T-cell (primary cell): ENCODE measurements at regions not wholly inside any gene's neighbourhood (a gene's known extent, or its start where the extent isn't known, plus 50 kb on each side); places are given as distances from the start of the nearest gene placed in this dataset.

ENCODE experiments used
- ATAC-seq, 4 experiments: fragments of 200-7000 bp in 3 of 4; fragments of 150-1000 bp in 1 of 4; cut with Tn5 transposase; replicated peaks in 1 of 4; 1 replicate in 3 of 4; 2 replicates in 1 of 4; pipeline ENCODE4 v1.10.0; 2021; ENCODE audit warnings: moderate library complexity in 3 of 4, mild to moderate bottlenecking in 2 of 4, moderate number of reproducible peaks in 1 of 4
- CTCF ChIA-PET, 2 donors: fragments of 300-600 bp; sonication (Branson Sonifier 250); formaldehyde crosslinking; loops; one replicate each; lab custom pipeline; 2022; ENCODE audit warnings: antibody characterized with exemption in 2 of 2; lab: Charles Lee
- POLR2A ChIA-PET, 2 donors: fragments of 300-600 bp; sonication (Branson Sonifier 250); formaldehyde crosslinking; loops; one replicate each; lab custom pipeline; 2022; ENCODE audit warnings: antibody characterized with exemption in 2 of 2; lab: Charles Lee
- DNase-seq, 35 experiments: peaks; one replicate each; pipeline versions ENCODE4 v3.0.0 to v3.0.0-alpha.2; 2013 to 2023
- H3K27ac ChIP-seq: one replicate; pipeline ENCODE4 v1.5.1; 2013; ENCODE audit warnings: low read length
- H3K27me3 ChIP-seq, 2 experiments: replicated peaks in 1 of 2; 1 replicate in 1 of 2; 2 replicates in 1 of 2; pipeline versions ENCODE4 v1.6.1 to v1.7.0; 2013; ENCODE audit warnings: low read length in 1 of 2, mixed read lengths in 1 of 2; ENCODE audit not compliant: control insufficient read depth in 2 of 2, insufficient read depth in 2 of 2; ENCODE audit errors: extremely low read depth in 1 of 2
- H3K36me3 ChIP-seq, 2 donors: 1 replicate in 1 of 2; 2 replicates in 1 of 2; pipeline versions ENCODE4 v1.6.1 to v1.7.0; 2013; ENCODE audit warnings: low read length in 1 of 2; ENCODE audit not compliant: control insufficient read depth in 2 of 2, insufficient read depth in 1 of 2; ENCODE audit errors: extremely low read depth in 1 of 2
- H3K4me1 ChIP-seq, 2 experiments: 1 replicate in 1 of 2; 2 replicates in 1 of 2; pipeline versions ENCODE4 v1.6.1 to v1.7.0; 2013; ENCODE audit warnings: low read length in 2 of 2, mixed read lengths in 1 of 2; ENCODE audit not compliant: insufficient read depth in 2 of 2, control insufficient read depth in 1 of 2; ENCODE audit errors: extremely low read depth in 1 of 2
- H3K4me3 ChIP-seq, 2 donors: 1 replicate in 1 of 2; 2 replicates in 1 of 2; pipeline versions ENCODE4 v1.5.1 to v1.7.0; 2013; ENCODE audit warnings: mild to moderate bottlenecking in 2 of 2, low read length in 1 of 2, moderate library complexity in 1 of 2; ENCODE audit not compliant: control insufficient read depth in 1 of 2; ENCODE audit errors: extremely low read depth in 1 of 2
- H3K9me3 ChIP-seq: 2 replicates; pipeline ENCODE4 v1.7.0; 2013
- H3K27ac Mint-ChIP-seq, 2 donors: one replicate each; pipeline ENCODE4 v1.8.0; 2020 to 2021; ENCODE audit warnings: mild to moderate bottlenecking in 2 of 2, mixed read lengths in 2 of 2
- H3K27me3 Mint-ChIP-seq, 2 donors: one replicate each; pipeline ENCODE4 v1.8.0; 2021 to 2022; ENCODE audit warnings: mixed read lengths in 2 of 2
- H3K36me3 Mint-ChIP-seq: one replicate; pipeline ENCODE4 v1.8.0; 2021; ENCODE audit warnings: mixed read lengths
- H3K4me1 Mint-ChIP-seq, 3 donors: one replicate each; pipeline ENCODE4 v1.8.0; 2020 to 2022; ENCODE audit warnings: mixed read lengths in 3 of 3, mild to moderate bottlenecking in 1 of 3
- H3K4me3 Mint-ChIP-seq, 3 donors: one replicate each; pipeline ENCODE4 v1.8.0; 2020 to 2022; ENCODE audit warnings: mild to moderate bottlenecking in 3 of 3, mixed read lengths in 3 of 3, moderate library complexity in 3 of 3
- H3K9me3 Mint-ChIP-seq, 3 donors: one replicate each; pipeline ENCODE4 v1.8.0; 2020 to 2022; ENCODE audit warnings: mixed read lengths in 3 of 3
- WGBS: methylation state at CpG from one replicate; pipeline ENCODE4 v1.1.5; 2013; ENCODE audit warnings: missing lambda C conversion rate; ENCODE audit not compliant: insufficient coverage; 5-methylcytosine and 5-hydroxymethylcytosine counted together

DNA sequence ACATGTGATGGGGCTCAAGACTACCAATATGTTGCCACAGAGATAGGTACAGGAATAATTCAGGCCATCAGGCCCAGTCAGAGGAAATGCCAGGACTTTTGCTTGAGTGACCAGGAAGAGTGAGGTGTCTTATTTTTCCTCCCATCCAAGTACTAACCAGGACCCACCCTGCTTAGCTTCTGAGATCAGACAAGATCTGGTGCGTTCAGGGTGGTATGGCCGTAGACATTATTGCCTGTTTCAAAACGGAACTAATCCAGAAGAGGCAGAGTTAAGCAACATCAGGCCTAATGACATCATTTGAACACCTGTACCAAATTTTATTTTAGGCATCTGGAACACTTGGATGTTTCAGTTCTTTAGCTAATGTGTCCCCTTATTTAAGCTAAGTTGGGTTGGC is 205.5 kb upstream of the POU2AF2 start:
- Histone ChIP-seq H3K4me3 (no peak overlapping the region), H3K27me3 (no peaks in the 10 kb centered on the region), H3K4me1 (no peaks in the 10 kb centered on the region), H3K36me3 (no peaks in the 10 kb centered on the region), H3K9me3 (no peaks in the 10 kb centered on the region), H3K27ac (no peak overlapping the region)
- POLR2A ChIA-PET: no interaction called here
- no peaks in the 10 kb centered on the region for H3K4me1 Mint-ChIP-seq
- peaks cover 0 to 4% (median 0%) of the 10 kb centered on the region in 3 donors for H3K9me3 Mint-ChIP-seq
- no peak overlapping the region for H3K27ac Mint-ChIP-seq
- ATAC-seq: no peak
- no peak for DNase-seq
- H3K27me3 Mint-ChIP-seq: peaks cover 2 to 4% of the 10 kb centered on the region in 2 donors
- no peaks in the 10 kb centered on the region for H3K36me3 Mint-ChIP-seq
- CTCF ChIA-PET: interaction anchor here in 1 of 2 donors (0.6 kb wide), 1 partner anchor 9 kb away, joined by 3 read pairs; no protein-coding TSS in a partner anchor
- 100% methylated on average over 2 of the region's 3 CpGs for WGBS
- H3K4me3 Mint-ChIP-seq: no peak overlapping the region

DNA sequence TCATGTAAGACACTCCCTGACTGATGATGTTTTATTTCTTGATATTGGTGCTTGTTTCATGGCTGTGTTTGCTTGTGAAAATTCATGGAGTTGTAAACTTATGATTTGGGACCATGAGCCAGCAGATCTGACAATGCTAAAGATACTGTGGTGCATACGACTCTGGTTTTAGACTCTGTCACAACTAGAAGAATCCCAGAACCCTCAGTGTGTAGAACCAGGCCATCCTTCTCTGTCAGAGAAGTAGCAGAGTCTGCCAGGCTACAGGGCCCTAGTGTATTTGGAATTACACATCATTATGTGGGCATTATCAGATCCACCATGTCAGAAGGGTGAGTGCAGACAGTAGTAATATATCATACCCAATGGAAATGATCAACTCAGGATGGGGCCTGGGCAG is 209.8 kb upstream of the POU2AF2 start:
- 86% methylated on average over 1 of the region's 1 CpG for WGBS
- Mint-ChIP-seq H3K4me1 (no peaks in the 10 kb centered on the region), H3K27ac (no peak overlapping the region), H3K27me3 (no peaks in the 10 kb centered on the region), H3K36me3 (no peaks in the 10 kb centered on the region), H3K9me3 (peaks cover 0 to 7% (median 0%) of the 10 kb centered on the region in 3 donors), H3K4me3 (no peak overlapping the region)
- DNase-seq: no peak
- ATAC-seq: no peak
- no peaks in the 10 kb centered on the region for H3K9me3 ChIP-seq
- H3K27ac ChIP-seq: no peak overlapping the region
- H3K36me3 ChIP-seq: no peaks in the 10 kb centered on the region
- no peaks in the 10 kb centered on the region for H3K4me1 ChIP-seq
- ChIA-PET POLR2A (no interaction called here), CTCF (no interaction called here)
- no peak overlapping the region for H3K4me3 ChIP-seq
- H3K27me3 ChIP-seq: no peaks in the 10 kb centered on the region

DNA sequence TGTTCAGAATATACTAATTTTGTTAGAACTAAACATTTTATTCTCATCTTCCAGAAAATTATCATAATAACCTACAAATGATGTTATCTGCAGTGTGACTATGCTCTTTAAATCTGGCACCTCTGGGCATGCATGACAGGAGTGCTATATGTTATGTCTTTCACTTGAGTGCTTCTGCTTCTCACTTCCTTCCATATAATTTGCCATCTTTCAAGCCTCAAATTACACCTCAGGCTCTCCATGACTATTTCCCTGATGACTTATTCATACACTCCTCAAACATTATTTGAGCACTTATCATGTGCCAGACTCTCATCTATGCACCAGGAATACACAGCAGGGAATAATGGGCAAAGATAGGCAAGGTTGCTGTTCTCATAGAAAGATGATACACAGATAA is 219.3 kb upstream of the POU2AF2 start:
- no peak overlapping the region for H3K27ac Mint-ChIP-seq
- Histone ChIP-seq H3K4me3 (no peak overlapping the region), H3K4me1 (no peaks in the 10 kb centered on the region), H3K27me3 (no peaks in the 10 kb centered on the region), H3K36me3 (no peaks in the 10 kb centered on the region), H3K9me3 (peaks cover 2% of the 10 kb centered on the region), H3K27ac (no peak overlapping the region)
- H3K4me1 Mint-ChIP-seq: no peaks in the 10 kb centered on the region
- no peak overlapping the region for H3K4me3 Mint-ChIP-seq
- no peak for ATAC-seq
- ChIA-PET CTCF (no interaction called here), POLR2A (no interaction called here)
- no peaks in the 10 kb centered on the region for H3K36me3 Mint-ChIP-seq
- peaks cover 0 to 20% (median 15%) of the 10 kb centered on the region in 3 donors for H3K9me3 Mint-ChIP-seq
- peaks cover 11 to 14% of the 10 kb centered on the region in 2 donors for H3K27me3 Mint-ChIP-seq
- no peak for DNase-seq

DNA sequence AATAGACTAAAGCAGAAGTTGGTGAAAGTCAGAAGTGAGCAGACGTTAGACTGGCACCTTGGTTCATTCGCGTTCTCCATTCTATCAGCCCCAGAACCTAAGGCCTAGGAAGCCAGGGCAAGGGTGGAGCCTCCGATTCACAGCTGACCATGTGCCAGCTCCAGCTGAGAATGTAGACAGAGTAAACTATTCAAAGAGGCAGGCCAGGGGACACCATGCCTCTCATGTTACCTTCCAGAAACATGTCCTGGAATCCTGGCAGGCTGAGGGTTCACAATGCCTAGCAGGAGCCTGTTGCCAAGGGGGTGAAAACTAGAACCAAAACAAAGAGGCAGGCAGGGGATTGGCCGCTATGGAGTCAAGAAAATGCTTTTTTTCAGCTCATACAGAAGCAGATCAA is 224.4 kb upstream of the POU2AF2 start:
- ChIA-PET CTCF (no interaction called here), POLR2A (no interaction called here)
- Histone ChIP-seq H3K36me3 (no peaks in the 10 kb centered on the region), H3K9me3 (no peaks in the 10 kb centered on the region), H3K4me3 (no peak overlapping the region), H3K4me1 (no peaks in the 10 kb centered on the region), H3K27me3 (no peaks in the 10 kb centered on the region), H3K27ac (no peak overlapping the region)
- no peak overlapping the region for H3K4me3 Mint-ChIP-seq
- no peaks in the 10 kb centered on the region for H3K9me3 Mint-ChIP-seq
- H3K36me3 Mint-ChIP-seq: no peaks in the 10 kb centered on the region
- DNase-seq (no peak), ATAC-seq (no peak)
- H3K27me3 Mint-ChIP-seq: peaks cover 12 to 14% of the 10 kb centered on the region in 2 donors
- no peaks in the 10 kb centered on the region for H3K4me1 Mint-ChIP-seq
- WGBS: 86% methylated on average over 4 of the region's 5 CpGs
- H3K27ac Mint-ChIP-seq: no peak overlapping the region

DNA sequence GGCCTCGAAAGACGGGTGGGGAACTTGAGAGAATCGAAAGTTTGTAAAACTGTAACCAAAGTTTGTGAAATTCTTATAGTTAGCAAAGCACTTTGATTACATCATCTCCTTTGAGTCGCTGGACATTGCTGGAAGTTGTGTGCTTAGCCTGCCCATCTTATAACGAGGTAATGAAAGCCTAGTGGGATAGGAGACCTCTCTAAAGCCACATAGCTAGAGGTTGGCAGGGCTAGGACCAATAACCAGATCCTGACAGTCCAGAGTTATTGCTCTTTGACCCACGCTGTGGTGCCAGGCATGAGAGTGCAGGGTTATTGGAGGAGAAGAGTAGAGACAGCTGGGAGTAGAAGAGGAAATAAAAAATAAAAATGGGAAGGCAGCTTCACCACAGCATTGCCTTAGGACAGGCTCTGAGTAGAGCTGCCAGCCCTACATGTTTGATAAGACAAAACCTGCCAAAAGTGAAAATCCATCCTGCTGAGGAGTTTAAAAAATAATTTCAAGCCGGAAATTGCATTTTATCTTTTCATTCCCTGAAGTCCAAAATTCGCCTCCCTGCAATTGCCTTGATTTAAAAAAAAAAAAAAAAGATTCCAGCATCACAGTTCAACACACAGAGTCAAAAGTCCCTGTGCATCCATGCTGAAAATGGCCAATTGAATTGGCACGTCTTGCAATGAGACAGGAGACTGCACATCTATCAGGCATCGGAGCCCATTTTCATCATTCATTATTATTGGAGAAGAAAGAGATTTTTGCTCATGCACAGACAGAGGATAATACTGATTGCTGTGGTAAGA is 225.5 kb upstream of the POU2AF2 start:
- Histone ChIP-seq H3K9me3 (no peaks in the 10 kb centered on the region), H3K4me1 (no peaks in the 10 kb centered on the region), H3K27ac (no peak overlapping the region), H3K27me3 (no peaks in the 10 kb centered on the region), H3K36me3 (no peaks in the 10 kb centered on the region), H3K4me3 (no peak overlapping the region)
- Mint-ChIP-seq H3K27me3 (peaks cover 6 to 8% of the 10 kb centered on the region in 2 donors), H3K27ac (no peak overlapping the region), H3K36me3 (no peaks in the 10 kb centered on the region), H3K4me3 (no peak overlapping the region), H3K9me3 (no peaks in the 10 kb centered on the region), H3K4me1 (no peaks in the 10 kb centered on the region)
- ChIA-PET CTCF (no interaction called here), POLR2A (interaction anchor here in 1 of 2 donors (0.5 kb wide), 1 partner anchor 558 kb away, joined by 4 read pairs; no protein-coding TSS in a partner anchor)
- ATAC-seq (no peak), DNase-seq (no peak)
- 77% methylated on average over 3 of the region's 10 CpGs for WGBS

DNA sequence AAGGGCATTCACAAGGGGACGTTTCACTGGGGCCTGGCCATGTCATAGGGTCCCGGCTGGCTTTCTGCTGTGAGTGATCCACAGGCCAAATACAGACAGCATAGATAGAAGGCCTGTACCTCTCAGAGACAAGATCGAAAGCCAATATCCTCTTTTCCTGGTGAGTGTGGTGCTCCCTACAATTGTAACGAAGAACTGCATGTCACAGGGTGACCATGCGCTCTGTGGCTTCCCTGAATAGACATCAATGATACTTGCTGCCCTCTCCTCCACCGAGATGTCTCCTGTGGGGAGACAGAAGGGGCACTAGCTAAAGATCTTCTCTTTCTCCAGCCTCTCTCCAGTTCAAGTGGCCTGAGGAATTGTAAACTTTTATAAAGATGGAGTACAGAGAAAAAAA is 226.1 kb upstream of the POU2AF2 start:
- H3K36me3 ChIP-seq: no peaks in the 10 kb centered on the region
- ATAC-seq: peak in 1 of 4 experiments; percentile 19
- no peaks in the 10 kb centered on the region for H3K27me3 ChIP-seq
- no peaks in the 10 kb centered on the region for H3K4me1 ChIP-seq
- Mint-ChIP-seq H3K4me3 (no peak overlapping the region), H3K27ac (no peak overlapping the region), H3K36me3 (no peaks in the 10 kb centered on the region), H3K4me1 (no peaks in the 10 kb centered on the region), H3K9me3 (no peaks in the 10 kb centered on the region), H3K27me3 (peaks cover 5 to 6% of the 10 kb centered on the region in 2 donors)
- ChIA-PET POLR2A (no interaction called here), CTCF (no interaction called here)
- WGBS: 60% methylated on average over 3 of the region's 6 CpGs
- H3K9me3 ChIP-seq: no peaks in the 10 kb centered on the region
- no peak for DNase-seq
- no peak overlapping the region for H3K27ac ChIP-seq
- no peak overlapping the region for H3K4me3 ChIP-seq
